GM18505 (cell line): ENCODE measurements at regions not wholly inside any gene's neighbourhood (a gene's known extent, or its start where the extent isn't known, plus 50 kb on each side); places are given as distances from the start of the nearest gene placed in this dataset.

ENCODE experiments used
- ATAC-seq: cut with Tn5 transposase; IDR thresholded peaks from one replicate; pipeline ENCODE4 v1.9.1; 2021; ENCODE audit not compliant: unreplicated experiment
- POLR2A ChIP-seq: IDR thresholded peaks from 4 replicates; pipeline ENCODE4 v1.6.1; 2011; ENCODE audit warnings: borderline replicate concordance; ENCODE audit not compliant: insufficient read depth, insufficient read length; ENCODE audit errors: extremely low read depth

DNA sequence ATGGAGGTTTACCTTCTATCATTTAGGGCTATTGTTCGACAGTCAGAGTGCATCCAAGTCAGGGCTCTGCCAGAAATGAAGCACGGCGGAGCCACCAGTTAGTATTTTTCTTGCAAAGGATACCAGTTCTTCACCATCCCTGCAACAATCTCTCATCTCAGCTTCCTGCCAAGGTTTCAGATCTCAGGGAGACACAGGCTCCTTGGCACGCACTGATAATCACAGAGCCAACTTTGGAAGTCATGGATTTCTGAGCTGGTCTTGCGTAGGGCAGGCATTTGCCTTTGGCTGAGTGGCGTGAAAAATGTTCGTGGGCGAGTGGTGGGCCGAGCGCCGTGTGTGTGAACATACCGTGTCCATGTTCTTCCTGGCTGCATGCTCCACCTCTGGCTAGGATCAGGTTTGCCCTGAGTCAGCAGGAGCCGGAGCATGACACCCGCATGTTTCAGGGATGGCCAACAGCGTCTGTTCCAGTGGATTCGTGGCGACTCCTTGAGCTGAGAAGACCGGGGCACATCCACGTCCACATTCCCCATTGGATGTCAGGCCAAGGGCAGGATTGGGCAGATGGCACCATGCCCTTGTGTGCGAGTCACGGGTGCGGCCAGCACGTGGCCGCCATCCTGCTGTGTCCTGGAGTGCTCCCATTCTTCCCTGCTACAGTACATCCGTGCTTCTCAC is 118.5 kb upstream of the C1orf174 start:
- no peak for TF ChIP-seq POLR2A
- no peak for ATAC-seq

DNA sequence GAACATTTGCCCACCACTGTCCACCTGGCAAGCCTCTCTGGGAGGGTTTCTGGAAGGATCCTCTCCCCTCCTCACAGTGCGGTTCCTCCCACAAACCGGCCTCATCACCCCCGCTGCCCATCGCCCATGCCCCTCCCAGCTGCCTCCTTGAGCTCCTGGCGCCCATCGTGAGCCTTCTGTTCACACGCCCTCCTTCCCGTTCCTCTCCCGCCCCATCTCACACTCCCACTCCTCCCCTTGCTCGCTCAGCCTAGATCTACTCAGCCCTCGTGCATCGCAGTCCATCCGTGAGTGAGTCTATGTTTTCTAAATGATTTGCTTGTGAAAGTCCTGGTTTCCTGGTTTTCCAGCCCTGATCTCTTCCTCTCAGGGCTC is 119.1 kb upstream of the C1orf174 start:
- no peak for TF ChIP-seq POLR2A
- no peak for ATAC-seq

GRCh38 chr1:4019606-4020331 is 119.7 kb upstream of the C1orf174 start:
- no peak for TF ChIP-seq POLR2A
- ATAC-seq: no peak

DNA sequence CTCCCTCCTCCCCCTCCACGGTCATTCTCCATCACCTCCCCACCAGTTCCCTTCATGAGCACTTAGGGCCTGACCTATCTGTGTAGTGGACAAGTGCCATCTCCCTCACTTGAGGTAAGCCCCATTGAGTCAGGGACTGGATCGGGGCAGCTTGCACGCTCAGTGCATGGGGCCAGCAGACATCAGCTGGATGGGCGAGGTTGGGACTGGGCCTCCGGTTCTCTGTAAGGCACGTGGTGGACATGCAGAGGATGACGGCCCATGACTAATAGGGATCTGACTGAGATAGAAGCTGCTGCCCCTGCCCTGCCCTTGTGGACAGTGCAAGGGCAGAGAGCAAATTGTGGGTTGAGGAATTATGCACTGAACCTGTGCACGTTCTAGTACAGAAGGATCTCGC is 120.4 kb upstream of the C1orf174 start:
- TF ChIP-seq POLR2A: no peak
- no peak for ATAC-seq

GRCh38 chr1:4021136-4021973 is 121.3 kb upstream of the C1orf174 start:
- ATAC-seq: no peak
- no peak for TF ChIP-seq POLR2A

- TF ChIP-seq POLR2A: no peak
- ATAC-seq: no peak
Observed at GRCh38 chr1:4021974-4022268, 121.8 kb upstream of the C1orf174 start.

DNA sequence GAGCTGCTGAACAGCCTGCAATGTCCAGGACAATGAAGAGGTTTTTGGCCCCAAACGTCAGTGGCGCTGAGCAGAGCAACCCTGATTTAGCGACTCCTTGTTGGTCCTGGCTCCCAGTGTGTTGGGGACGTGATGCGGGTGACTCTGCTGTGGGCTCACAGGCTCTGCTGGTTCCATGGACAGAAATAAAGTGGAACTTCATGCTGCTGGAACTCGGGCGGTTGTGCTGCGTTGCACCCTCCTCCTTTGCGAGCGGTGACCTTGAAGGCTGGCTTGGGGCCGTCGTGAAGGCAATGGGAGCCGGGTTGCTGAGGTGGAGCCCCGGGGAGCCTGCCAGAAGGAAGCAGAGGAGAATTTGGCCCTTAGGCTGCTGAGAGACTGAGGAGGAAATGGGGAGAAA is 122.6 kb upstream of the C1orf174 start:
- ATAC-seq: no peak
- no peak for TF ChIP-seq POLR2A

GRCh38 chr1:4023678-4024077 is 123.6 kb upstream of the C1orf174 start:
- TF ChIP-seq POLR2A: no peak
- ATAC-seq: no peak

GRCh38 chr1:4024811-4025210 is 124.7 kb upstream of the C1orf174 start:
- no peak for TF ChIP-seq POLR2A
- ATAC-seq: no peak

GRCh38 chr1:4025752-4026151 is 125.7 kb upstream of the C1orf174 start:
- no peak for ATAC-seq
- TF ChIP-seq POLR2A: no peak

- no peak for TF ChIP-seq POLR2A
- no peak for ATAC-seq
Observed at GRCh38 chr1:4027008-4027407, 126.9 kb upstream of the C1orf174 start.

GRCh38 chr1:4027492-4028138 is 127.5 kb upstream of the C1orf174 start:
- no peak for TF ChIP-seq POLR2A
- ATAC-seq: no peak

- no peak for TF ChIP-seq POLR2A
- ATAC-seq: no peak
Observed at GRCh38 chr1:4028139-4028501, 128.0 kb upstream of the C1orf174 start.

DNA sequence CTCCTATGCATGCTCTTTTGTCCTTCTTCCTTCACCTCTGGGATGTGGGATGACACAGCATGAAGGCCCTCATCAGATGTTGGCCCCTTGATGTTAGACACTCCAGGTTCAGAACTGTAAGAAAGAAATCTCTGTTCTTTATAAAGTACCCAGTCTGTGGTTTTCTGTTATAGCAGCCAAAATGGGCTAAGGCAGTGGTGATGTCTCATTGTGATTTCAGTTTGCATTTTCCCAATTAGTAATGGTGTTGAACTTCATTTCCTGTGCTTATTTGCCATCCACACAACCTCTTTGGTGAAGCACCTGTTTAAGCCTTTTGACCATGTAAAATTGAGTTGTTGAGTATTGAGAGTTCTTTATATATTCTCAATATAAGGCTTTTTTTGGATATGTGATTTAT is 129.3 kb upstream of the C1orf174 start:
- no peak for TF ChIP-seq POLR2A
- ATAC-seq: no peak

- TF ChIP-seq POLR2A: no peak
- no peak for ATAC-seq
Observed at GRCh38 chr1:4032571-4032970, 132.5 kb upstream of the C1orf174 start.
